ENCODE measurements at regions not wholly inside any gene's neighbourhood (a gene's known extent, or its start where the extent isn't known, plus 50 kb on each side); places are given as distances from the start of the nearest gene placed in this dataset.

GRCh38 chr3:27800261-27800660 lies 78.1 kb upstream of the EOMES start:
- intact Hi-C loops (cut with micrococcal nuclease), result no loop called here
- FAIRE-seq (no peak), ATAC-seq (no peak), DNase-seq (ENCODE audit: extremely low read depth in 1 of 4, low spot score in 3 of 4) (no peak)
- Histone ChIP-seq H3K9me1 (ENCODE audit: control insufficient read depth, insufficient read depth, low read length) (no peaks in the 10 kb centered on the region), H3K9me3 (replicated peaks; ENCODE audit: control insufficient read depth, insufficient read depth, low read depth, low read length) (no peaks in the 10 kb centered on the region), H3K4me3 (no peak overlapping the region), H3K79me2 (ENCODE audit: control insufficient read depth, insufficient read depth, low read length) (no peaks in the 10 kb centered on the region), H3K4me2 (ENCODE audit: insufficient read depth, low read length) (no peak overlapping the region), H2AFZ (ENCODE audit: low read depth, low read length) (no peak overlapping the region), H3K9ac (ENCODE audit: insufficient read depth in 1 of 2, low read depth in 2 of 2, low read length in 2 of 2) (no peak overlapping the region), H3K4me1 (replicated peaks in 1 of 2; ENCODE audit: control insufficient read depth in 2 of 2, insufficient read depth in 2 of 2, low read length in 2 of 2) (no peaks in the 10 kb centered on the region), H3K27ac (ENCODE audit: extremely low read depth, low read depth, low read length) (no peak overlapping the region), H3K36me3 (ENCODE audit: control insufficient read depth, insufficient read depth, low read length) (no peaks in the 10 kb centered on the region), H4K20me1 (replicated peaks; ENCODE audit: control insufficient read depth, insufficient read depth, low read length) (no peaks in the 10 kb centered on the region), H3K27me3 (ENCODE audit: control insufficient read depth in 2 of 2, insufficient read depth in 2 of 2, low read length in 2 of 2) (no peaks in the 10 kb centered on the region)
- CTCF ChIA-PET (ENCODE audit: low intra/inter-chr PET ratio), result no interaction called here
- TF ChIP-seq CBX1 (IDR thresholded peaks at IDR 0.05; ENCODE audit: low read depth), result no peak
- no peak for TF ChIP-seq TAL1 (IDR thresholded peaks at IDR 0.05)
- TF ChIP-seq HES1 (IDR thresholded peaks at IDR 0.05; ENCODE audit: low read depth), result no peak
- TF ChIP-seq ASH1L (IDR thresholded peaks at IDR 0.05; ENCODE audit: borderline replicate concordance, low read depth, partially characterized antibody), result no peak
- no peak for TF ChIP-seq MEF2D (tag; conservative IDR thresholded peaks at IDR 0.05; ENCODE audit: low read depth)
- TF ChIP-seq POLR2H (tag; IDR thresholded peaks at IDR 0.05; ENCODE audit: low read depth), result no peak
- BruUV-seq (replicated peaks), result no TSS peak
- in situ Hi-C loops (cut with MboI), result no loop called here
- 0% methylated on average over 3 of the region's 3 CpGs for WGBS (ENCODE audit: insufficient coverage, low coverage, missing lambda C conversion rate)
- POLR2A ChIA-PET, result no interaction called here

DNA sequence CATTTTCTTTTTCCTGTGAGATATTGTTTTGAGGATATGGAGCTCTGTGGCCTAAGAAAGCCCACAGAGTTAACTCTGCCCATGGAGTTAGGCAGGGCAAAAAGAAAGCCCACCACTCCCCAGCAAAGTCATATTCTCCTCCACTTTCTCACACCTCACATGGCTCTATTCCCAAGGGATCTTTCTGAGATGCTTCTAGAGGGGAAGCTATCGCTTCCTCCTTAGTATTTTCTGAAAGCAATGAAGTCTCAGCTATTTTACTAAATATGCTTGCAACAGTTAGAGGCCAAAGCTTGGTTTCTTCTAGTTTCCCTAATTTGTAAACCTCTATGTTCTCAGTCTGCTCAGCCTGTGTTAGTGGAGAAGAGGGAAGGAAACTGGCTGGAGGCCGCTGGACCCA lies 80.3 kb upstream of the EOMES start:
- H3K36me3 ChIP-seq (ENCODE audit: control insufficient read depth, insufficient read depth, low read length), result no peaks in the 10 kb centered on the region
- no peaks in the 10 kb centered on the region for H4K20me1 ChIP-seq (replicated peaks; ENCODE audit: control insufficient read depth, insufficient read depth, low read length)
- H3K27me3 ChIP-seq (ENCODE audit: control insufficient read depth in 2 of 2, insufficient read depth in 2 of 2, low read length in 2 of 2), result no peaks in the 10 kb centered on the region
- H3K9me3 ChIP-seq (replicated peaks; ENCODE audit: control insufficient read depth, insufficient read depth, low read depth, low read length), result no peaks in the 10 kb centered on the region
- H3K79me2 ChIP-seq (ENCODE audit: control insufficient read depth, insufficient read depth, low read length), result no peaks in the 10 kb centered on the region
- no peaks in the 10 kb centered on the region for H3K4me1 ChIP-seq (replicated peaks in 1 of 2; ENCODE audit: control insufficient read depth in 2 of 2, insufficient read depth in 2 of 2, low read length in 2 of 2)
- in situ Hi-C loops (cut with MboI), result no loop called here
- no TSS peak for BruUV-seq (replicated peaks)
- CTCF ChIA-PET (ENCODE audit: low intra/inter-chr PET ratio), result no interaction called here
- no peak overlapping the region for H3K27ac ChIP-seq (ENCODE audit: extremely low read depth, low read depth, low read length)
- intact Hi-C loops (cut with micrococcal nuclease), result no loop called here
- H2AFZ ChIP-seq (ENCODE audit: low read depth, low read length), result no peak overlapping the region
- 13% methylated on average over 2 of the region's 2 CpGs for WGBS (ENCODE audit: insufficient coverage, low coverage, missing lambda C conversion rate)
- no peak overlapping the region for H3K9ac ChIP-seq (ENCODE audit: insufficient read depth in 1 of 2, low read depth in 2 of 2, low read length in 2 of 2)
- no peak for ATAC-seq
- no peak for FAIRE-seq
- H3K4me2 ChIP-seq (ENCODE audit: insufficient read depth, low read length), result no peak overlapping the region
- no peak for DNase-seq (ENCODE audit: extremely low read depth in 1 of 4, low spot score in 3 of 4)
- H3K9me1 ChIP-seq (ENCODE audit: control insufficient read depth, insufficient read depth, low read length), result no peaks in the 10 kb centered on the region
- no peak overlapping the region for H3K4me3 ChIP-seq
- POLR2A ChIA-PET, result interaction anchor here (0.9 kb wide), 1 partner anchor 28 kb away, joined by 3 read pairs; no protein-coding TSS in a partner anchor
- TF ChIP-seq HMG20B (CRISPR knock-in tag; IDR thresholded peaks at IDR 0.05) (no peak), PCBP2 (IDR thresholded peaks at IDR 0.05; ENCODE audit: low read depth, low read length, poor library complexity, severe bottlenecking) (no peak), PTBP1 (IDR thresholded peaks at IDR 0.05; ENCODE audit: low read depth, low read length) (no peak), XRCC3 (IDR thresholded peaks at IDR 0.05) (no peak), ESRRA (IDR thresholded peaks at IDR 0.05; ENCODE audit: borderline replicate concordance, low read depth) (no peak), ATF7 (IDR thresholded peaks at IDR 0.05) (no peak), FOXJ3 (CRISPR knock-in tag; IDR thresholded peaks at IDR 0.05) (no peak), FOXK2 (conservative IDR thresholded peaks at IDR 0.05 in 1 of 2, IDR thresholded peaks at IDR 0.05 in 1 of 2; ENCODE audit: low read depth in 2 of 2) (no peak), ZNF431 (CRISPR knock-in tag; IDR thresholded peaks at IDR 0.05) (no peak)
- TF ChIP-seq, protein P1, sequence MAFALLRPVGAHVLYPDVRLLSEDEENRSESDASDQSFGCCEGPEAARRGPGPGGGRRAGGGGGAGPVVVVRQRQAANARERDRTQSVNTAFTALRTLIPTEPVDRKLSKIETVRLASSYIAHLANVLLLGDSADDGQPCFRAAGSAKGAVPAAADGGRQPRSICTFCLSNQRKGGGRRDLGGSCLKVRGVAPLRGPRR (CRISPR knock-in tag; IDR thresholded peaks at IDR 0.05), result no peak

All from K562 (cell line).